Stimulated activated CD4-positive, alpha-beta T cell treated with anti-CD3 and anti-CD28 coated beads, TNF-alpha, amount 100 ng/mL, for 1 hour (primary cell): ENCODE measurements at regions not wholly inside any gene's neighbourhood (a gene's known extent, or its start where the extent isn't known, plus 50 kb on each side); places are given as distances from the start of the nearest gene placed in this dataset.
A peak's percentile ranks its signal among the peaks of the same experiment; 100 is the strongest.
"Not testable (repeated sequence)": the region's sequence is repeated elsewhere in the genome, so short reads cannot be mapped to it uniquely, and the experiment has no call there.

Experiments used
- DNase-seq, 3 donors: peaks; one replicate each; pipeline ENCODE4 v3.0.0-alpha.2; 2020; ENCODE audit warnings: low read depth in 3 of 3, low spot score in 1 of 3

DNA sequence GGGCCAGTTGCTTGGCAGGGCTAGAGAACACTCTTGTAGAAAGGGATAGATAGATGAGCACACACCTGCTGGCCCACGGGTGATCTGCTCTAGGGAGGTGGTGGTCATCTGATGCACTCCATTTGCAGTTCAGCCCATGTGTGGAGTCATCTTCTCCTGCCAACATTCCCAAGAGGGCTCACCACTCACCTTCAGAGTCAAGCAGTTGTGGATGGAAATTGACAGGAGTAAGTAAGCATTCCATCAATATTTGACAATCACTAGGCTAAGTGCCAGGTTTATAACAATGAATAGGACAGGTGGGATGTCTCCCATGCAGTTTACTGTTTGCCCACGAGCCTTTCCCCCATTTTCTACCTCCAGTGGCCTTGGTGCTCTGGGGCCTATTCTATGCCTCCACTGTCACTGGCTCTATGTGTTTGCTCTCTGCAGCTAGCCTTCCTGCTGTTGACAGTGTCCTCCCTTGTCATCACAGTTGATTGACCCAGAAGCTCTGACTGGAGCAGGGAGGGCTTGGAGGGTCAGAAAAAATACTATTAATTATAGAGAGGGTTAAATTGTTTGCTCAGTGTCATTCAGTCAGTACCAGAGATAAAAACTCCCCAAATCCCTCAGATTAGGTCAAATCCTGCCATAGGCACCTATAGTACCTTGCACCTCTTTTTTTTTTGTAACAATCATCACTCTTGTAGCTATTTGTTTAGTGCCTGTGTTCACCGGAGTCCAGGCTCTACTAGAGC lies 134.6 kb upstream of the PZP start:
- no peak for DNase-seq

- DNase-seq: no peak
Measured at GRCh38 chr12:9341260-9341585, 133.0 kb upstream of the PZP start.

- DNase-seq: no peak
Measured at GRCh38 chr12:9340422-9341259, 132.4 kb upstream of the PZP start.

DNA sequence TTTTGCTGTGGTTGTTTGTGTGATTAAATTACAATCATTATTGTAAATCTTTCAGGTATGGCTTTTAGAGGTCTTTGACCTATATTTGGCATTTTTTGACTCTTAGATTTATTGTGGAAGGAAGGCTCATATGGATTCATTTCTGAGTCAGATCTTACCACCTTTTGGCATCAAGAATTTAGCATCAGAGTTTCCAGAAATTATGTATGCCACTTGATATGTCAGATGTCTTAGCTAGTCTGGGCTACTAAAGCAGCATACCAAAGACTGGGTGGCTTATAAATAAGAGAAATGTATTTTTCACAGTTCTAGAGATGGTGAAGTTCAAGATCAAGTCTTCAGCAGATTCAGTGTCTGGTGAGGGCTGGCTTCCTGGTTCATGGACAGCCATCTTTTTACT lies 129.5 kb upstream of the PZP start:
- DNase-seq: no peak

GRCh38 chr12:9336375-9337011 lies 128.3 kb upstream of the PZP start:
- not testable (repeated sequence) for DNase-seq

GRCh38 chr12:9335867-9336266 lies 127.7 kb upstream of the PZP start:
- DNase-seq: no peak

DNA sequence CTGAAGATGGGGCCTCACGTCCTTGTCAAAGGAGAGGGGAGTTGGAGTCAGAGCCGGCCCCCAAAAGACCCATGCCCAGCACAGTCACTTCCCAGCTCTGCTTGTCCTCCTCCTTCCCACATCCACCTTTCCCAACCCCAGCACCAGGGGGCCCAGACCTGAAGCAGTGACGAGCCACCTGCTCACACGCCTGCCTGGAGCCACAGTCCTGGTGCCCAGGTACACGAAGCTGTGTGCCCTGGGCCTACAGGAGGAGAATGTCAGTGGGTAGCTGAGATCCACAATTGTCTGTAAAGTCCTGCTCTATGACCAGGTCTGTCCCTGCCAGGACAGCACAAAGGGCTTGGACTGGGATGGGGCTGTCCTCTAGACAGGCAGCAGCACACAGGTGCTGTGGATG lies 126.8 kb upstream of the PZP start:
- DNase-seq: no peak

- DNase-seq: no peak
Measured at GRCh38 chr12:9334041-9334692, 126.0 kb upstream of the PZP start.

DNA sequence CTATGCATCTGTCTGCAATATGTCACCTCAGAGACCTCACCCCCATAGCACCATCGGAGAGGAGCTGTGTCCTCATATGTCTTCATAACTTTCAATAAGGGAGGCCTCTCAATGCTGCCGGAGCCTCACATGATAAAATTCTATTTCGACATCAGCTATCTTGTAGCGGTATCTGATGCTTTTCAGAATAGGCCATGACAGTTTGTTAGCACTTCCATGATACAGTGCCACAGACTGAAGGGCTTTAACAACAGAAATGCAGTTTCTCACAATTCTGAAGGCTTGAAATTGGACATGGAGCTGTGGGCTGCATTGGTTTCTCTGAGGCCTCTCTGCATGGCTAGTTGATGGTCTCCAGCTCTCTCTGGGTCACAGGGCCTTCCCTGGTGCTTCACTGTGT lies 125.0 kb upstream of the PZP start:
- DNase-seq: no peak

DNA sequence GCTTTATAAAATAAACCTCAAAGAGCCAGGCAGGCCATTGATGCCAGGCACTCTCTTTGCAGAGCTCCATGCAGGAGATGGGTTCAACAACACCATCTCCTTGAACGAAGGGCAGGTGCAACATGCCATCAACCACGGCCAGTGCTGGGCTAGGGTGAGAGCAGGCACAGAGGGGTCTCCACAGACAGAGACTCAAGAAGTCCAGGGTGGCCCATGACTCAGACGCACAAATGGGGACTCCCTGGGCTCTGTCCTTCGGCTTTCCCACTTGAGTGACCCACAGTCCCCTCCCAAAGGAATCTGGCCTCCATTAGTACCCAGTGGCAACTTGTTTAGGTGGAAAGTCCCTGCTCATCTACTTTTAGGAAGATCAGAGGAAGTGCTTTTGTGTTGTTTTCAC lies 124.4 kb upstream of the PZP start:
- no peak for DNase-seq

GRCh38 chr12:9331218-9331626 lies 123.0 kb upstream of the PZP start:
- DNase-seq: peak; percentile 13 to 72 (median 30)

GRCh38 chr12:9329019-9329418 lies 120.8 kb upstream of the PZP start:
- DNase-seq: no peak

GRCh38 chr12:9328065-9328464 lies 119.9 kb upstream of the PZP start:
- DNase-seq: no peak

DNA sequence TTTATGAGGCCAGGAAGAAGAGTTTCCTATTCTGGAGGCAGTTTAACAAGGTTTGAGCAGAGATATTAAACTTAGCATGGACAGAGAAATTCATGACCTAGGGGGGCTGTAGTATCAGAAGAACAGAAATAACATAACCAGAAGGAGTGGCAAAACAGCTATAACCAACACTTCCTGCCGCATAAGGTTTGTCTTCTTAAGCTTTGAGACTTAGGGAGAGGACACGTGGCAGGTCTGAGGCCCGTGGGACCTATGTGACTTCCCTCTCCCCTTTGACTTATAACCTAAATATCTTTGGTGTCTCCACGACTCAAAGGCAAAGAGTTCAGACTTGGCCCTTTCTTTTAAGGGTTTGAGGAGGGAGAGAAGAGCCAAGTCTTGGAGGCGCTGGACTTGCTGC lies 119.1 kb upstream of the PZP start:
- DNase-seq: no peak

GRCh38 chr12:9326849-9327248 lies 118.7 kb upstream of the PZP start:
- not testable (repeated sequence) for DNase-seq

GRCh38 chr12:9326085-9326484 lies 117.9 kb upstream of the PZP start:
- DNase-seq: no peak

DNA sequence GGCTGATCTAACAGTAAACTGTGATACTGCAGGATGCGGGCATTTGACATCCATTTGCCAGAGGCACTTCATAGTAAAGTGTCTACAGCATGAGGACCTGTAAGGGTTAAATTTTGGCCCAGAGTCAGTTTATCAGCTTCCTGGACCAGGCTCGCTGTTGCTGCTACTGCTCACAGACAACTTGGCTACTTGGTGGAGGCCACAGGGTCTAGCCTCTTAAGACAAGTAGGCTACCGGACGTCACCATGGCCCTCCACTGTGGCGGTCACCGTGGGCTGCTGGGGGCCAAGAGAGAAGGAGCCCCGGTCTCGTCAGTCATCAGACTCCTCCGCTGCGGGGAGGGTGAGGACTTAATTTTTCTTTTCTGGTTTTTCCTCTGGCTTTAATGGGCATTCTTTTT lies 117.3 kb upstream of the PZP start:
- no peak for DNase-seq

DNA sequence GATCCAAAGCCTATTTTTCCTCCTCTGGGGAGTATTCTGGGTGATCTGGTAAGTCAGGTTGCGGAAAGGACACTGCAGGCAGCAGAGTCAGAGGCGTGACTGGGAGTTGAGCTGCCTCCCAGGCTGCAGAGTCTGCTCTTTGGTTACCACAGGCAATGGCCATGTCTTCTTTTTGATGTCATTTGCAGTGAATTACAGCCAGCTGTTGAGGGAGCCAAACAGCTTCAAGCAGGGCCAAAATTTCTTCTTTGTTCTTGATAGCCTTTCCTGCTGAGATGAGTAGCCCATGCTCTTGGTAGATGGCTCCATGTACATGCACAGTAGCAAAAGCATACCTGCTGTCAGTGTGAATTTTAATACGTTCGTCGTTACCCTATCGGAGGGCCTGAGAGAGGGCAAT lies 116.6 kb upstream of the PZP start:
- DNase-seq: no peak

GRCh38 chr12:9323144-9323681 lies 115.0 kb upstream of the PZP start:
- DNase-seq: no peak

GRCh38 chr12:9319842-9320173 lies 111.6 kb upstream of the PZP start:
- no peak for DNase-seq

DNA sequence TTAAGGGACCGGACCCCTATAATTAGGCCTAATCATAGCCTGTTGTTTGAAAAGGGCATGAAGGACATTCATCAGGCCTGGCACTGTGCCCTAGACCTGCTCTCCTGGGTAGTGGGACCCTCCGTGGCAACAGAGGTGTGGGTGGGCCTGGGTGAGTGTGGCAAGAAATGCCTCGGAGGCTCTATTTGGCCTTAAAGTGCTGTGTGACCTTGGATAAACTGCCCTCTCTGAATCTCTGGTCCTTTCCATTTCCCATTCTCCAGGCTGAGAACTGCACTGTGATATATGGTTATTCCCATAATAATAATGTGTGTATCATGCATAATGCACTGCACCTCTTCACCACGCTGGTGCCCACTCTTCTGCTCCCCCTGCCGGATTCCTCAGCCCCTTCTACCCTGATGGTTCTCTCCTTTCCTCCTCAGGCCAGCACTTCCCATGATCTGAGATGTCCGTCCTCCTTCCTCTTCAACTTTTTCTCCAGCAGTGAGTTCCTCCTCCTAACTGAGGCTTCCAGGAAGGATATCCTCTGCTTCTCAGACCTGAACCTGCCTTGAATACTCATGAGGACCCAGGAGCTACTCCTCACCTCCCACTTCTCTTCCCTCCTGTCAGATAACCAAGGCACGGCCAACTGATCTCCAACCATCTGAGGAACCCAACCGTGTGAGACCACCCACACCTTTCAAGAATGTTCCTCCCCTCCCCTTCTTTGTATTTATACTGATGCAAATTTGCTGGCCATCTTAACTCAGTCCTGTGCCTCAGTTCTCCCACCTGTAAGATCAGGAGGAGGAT lies 111.0 kb upstream of the PZP start:
- DNase-seq: no peak
